Gastroesophageal sphincter (tissue), 2 donors: ENCODE measurements at regions not wholly inside any gene's neighbourhood (a gene's known extent, or its start where the extent isn't known, plus 50 kb on each side); places are given as distances from the start of the nearest gene placed in this dataset.

Experiments used
- POLR2A ChIP-seq, 2 donors: fragments of 450-650 bp; IDR thresholded peaks; one replicate each; pipeline ENCODE4 v1.6.1; 2017; ENCODE audit warnings: antibody characterized with exemption in 2 of 2, mild to moderate bottlenecking in 2 of 2, moderate library complexity in 1 of 2
- POLR2AphosphoS5 ChIP-seq: sonication (generic); formaldehyde crosslinking; IDR thresholded peaks from one replicate; pipeline ENCODE4 v1.6.1; 2017; ENCODE audit warnings: antibody characterized with exemption

GRCh38 chr7:136392856-136393255 lies 415.7 kb upstream of the MTPN start:
- no peak for TF ChIP-seq POLR2A (IDR thresholded peaks at IDR 0.05)
- no peak for TF ChIP-seq POLR2AphosphoS5
